SU-DHL-6 (cell line): ENCODE measurements at regions not wholly inside any gene's neighbourhood (a gene's known extent, or its start where the extent isn't known, plus 50 kb on each side); places are given as distances from the start of the nearest gene placed in this dataset.
"Not testable (repeated sequence)": the region's sequence is repeated elsewhere in the genome, so short reads cannot be mapped to it uniquely, and the experiment has no call there.

ENCODE experiments used
- H2AFZ ChIP-seq: fragments of 200-600 bp; sonication (generic); 2 replicates; pipeline ENCODE4 v1.6.1; 2014; ENCODE audit warnings: low read depth, mild to moderate bottlenecking, moderate library complexity, mixed read lengths, antibody characterized with exemption, low read length; ENCODE audit not compliant: severe bottlenecking
- H3F3A ChIP-seq: fragments of 200-600 bp; shearing (Covaris generic); 2 replicates; pipeline ENCODE4 v1.6.0; 2016; ENCODE audit warnings: antibody characterized with exemption, mild to moderate bottlenecking; ENCODE audit not compliant: insufficient read depth
- H3K27ac ChIP-seq: fragments of 200-600 bp; sonication (generic); 2 replicates; pipeline ENCODE4 v1.5.1; 2016; ENCODE audit warnings: low read depth, mild to moderate bottlenecking, low read length, moderate library complexity, mixed read lengths
- H3K27me3 ChIP-seq: fragments of 200-600 bp; sonication (generic), shearing (Covaris generic); 2 replicates; pipeline ENCODE4 v1.6.0; 2014; ENCODE audit warnings: mild to moderate bottlenecking, low read length
- H3K36me3 ChIP-seq: fragments of 200-600 bp; sonication (generic); 2 replicates; pipeline ENCODE4 v1.6.1; 2014; ENCODE audit warnings: mild to moderate bottlenecking, low read length, mixed read lengths
- H3K4me2 ChIP-seq: fragments of 300-600, 200-600 bp; shearing (Covaris generic), sonication (generic); 2 replicates; pipeline ENCODE4 v1.6.0; 2014; ENCODE audit warnings: low read length, low read depth, mild to moderate bottlenecking; ENCODE audit not compliant: poor library complexity, severe bottlenecking
- H3K4me3 ChIP-seq: fragments of 200-600 bp; sonication (generic); 2 replicates; pipeline ENCODE4 v1.5.1; 2014; ENCODE audit warnings: antibody characterized with exemption, low read length, mild to moderate bottlenecking, mixed read lengths; ENCODE audit not compliant: insufficient read depth, poor library complexity, severe bottlenecking
- H3K79me2 ChIP-seq: fragments of 200-600 bp; sonication (generic); 2 replicates; pipeline ENCODE4 v1.6.1; 2014; ENCODE audit warnings: mild to moderate bottlenecking, low read length, moderate library complexity; ENCODE audit not compliant: insufficient read depth
- H3K9ac ChIP-seq: fragments of 200-600 bp; sonication (generic); 2 replicates; pipeline ENCODE4 v1.7.0; 2014; ENCODE audit warnings: mild to moderate bottlenecking, low read length
- H3K9me2 ChIP-seq: fragments of 200-600 bp; sonication (generic); replicated peaks from 2 replicates; pipeline ENCODE4 v1.6.1; 2014; ENCODE audit warnings: low read length; ENCODE audit not compliant: insufficient read depth
- H3K9me3 ChIP-seq: fragments of 200-600 bp; sonication (generic); 2 replicates; pipeline ENCODE4 v1.6.1; 2014; ENCODE audit warnings: low read length, mixed read lengths; ENCODE audit not compliant: insufficient read depth
- H4K20me1 ChIP-seq: fragments of 200-600 bp; sonication (generic); 2 replicates; pipeline ENCODE4 v1.6.1; 2014; ENCODE audit warnings: low read depth, mild to moderate bottlenecking, antibody characterized with exemption, low read length, moderate library complexity, mixed read lengths
- EZH2phosphoT487 ChIP-seq: fragments of 200-600 bp; sonication (generic), shearing (Covaris generic); conservative IDR thresholded peaks from 2 replicates; pipeline ENCODE4 v1.6.1; 2018; ENCODE audit warnings: mild to moderate bottlenecking, antibody characterized with exemption, low read length, moderate library complexity, mixed read lengths
- TF ChIP-seq, protein P1 (sequence below): fragments of 200-600 bp; sonication (generic); IDR thresholded peaks from one replicate; pipeline ENCODE4 v1.5.1; 2017; ENCODE audit warnings: antibody characterized with exemption, mild to moderate bottlenecking, low read length, moderate library complexity; ENCODE audit not compliant: insufficient read depth, poor library complexity, severe bottlenecking

DNA sequence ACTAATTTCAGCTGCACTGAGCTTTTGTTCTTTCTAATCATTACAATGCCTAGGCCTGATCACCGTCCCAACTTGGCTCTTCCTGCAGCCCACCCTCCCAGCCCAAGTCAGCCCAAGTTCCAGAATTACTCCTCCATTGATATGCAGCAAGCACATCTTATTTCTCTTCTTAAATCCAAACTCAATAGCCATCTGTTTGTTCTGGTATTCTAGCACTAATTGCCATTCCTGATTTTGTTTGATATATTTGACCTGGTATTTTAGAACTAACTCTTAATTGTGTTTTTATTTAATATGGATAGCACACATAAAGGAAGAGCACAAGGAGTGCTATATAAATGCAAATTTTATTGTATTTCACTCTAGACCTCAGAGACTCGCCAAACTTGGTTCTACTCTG, 241.2 kb downstream of the SKIDA1 start:
- Histone ChIP-seq H4K20me1 (no peaks in the 10 kb centered on the region), H3K27ac (no peak overlapping the region), H3K9me2 (no peaks in the 10 kb centered on the region), H3K4me3 (no peak overlapping the region), H3F3A (no peaks in the 10 kb centered on the region), H3K4me2 (no peak overlapping the region), H3K79me2 (no peaks in the 10 kb centered on the region), H3K36me3 (no peaks in the 10 kb centered on the region), H3K27me3 (no peaks in the 10 kb centered on the region), H2AFZ (no peak overlapping the region), H3K9me3 (no peaks in the 10 kb centered on the region), H3K9ac (no peak overlapping the region)
- no peak for TF ChIP-seq EZH2phosphoT487
- TF ChIP-seq, protein P1, sequence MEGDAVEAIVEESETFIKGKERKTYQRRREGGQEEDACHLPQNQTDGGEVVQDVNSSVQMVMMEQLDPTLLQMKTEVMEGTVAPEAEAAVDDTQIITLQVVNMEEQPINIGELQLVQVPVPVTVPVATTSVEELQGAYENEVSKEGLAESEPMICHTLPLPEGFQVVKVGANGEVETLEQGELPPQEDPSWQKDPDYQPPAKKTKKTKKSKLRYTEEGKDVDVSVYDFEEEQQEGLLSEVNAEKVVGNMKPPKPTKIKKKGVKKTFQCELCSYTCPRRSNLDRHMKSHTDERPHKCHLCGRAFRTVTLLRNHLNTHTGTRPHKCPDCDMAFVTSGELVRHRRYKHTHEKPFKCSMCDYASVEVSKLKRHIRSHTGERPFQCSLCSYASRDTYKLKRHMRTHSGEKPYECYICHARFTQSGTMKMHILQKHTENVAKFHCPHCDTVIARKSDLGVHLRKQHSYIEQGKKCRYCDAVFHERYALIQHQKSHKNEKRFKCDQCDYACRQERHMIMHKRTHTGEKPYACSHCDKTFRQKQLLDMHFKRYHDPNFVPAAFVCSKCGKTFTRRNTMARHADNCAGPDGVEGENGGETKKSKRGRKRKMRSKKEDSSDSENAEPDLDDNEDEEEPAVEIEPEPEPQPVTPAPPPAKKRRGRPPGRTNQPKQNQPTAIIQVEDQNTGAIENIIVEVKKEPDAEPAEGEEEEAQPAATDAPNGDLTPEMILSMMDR = no peak

DNA sequence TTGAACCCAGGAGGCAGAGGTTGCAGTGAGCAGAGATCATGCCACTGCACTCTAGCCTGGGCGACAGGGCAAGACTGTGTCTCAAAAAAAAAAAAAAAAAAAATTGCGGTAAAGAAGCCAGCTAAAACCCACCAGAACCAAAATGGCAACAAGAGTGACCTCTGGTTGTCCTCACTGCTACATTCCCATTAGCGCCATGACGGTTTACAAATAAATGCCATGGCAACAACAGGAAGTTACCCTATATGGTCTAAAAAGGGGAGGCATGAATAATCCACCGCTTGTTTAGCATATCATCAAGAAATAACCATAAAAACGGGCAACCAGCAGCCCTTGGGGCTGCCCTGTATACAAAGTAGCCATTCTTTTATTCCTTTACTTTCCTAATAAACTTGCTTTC, 242.4 kb downstream of the SKIDA1 start:
- not testable (repeated sequence) for H3K4me2 ChIP-seq, H3K9me2 ChIP-seq, H3K4me3 ChIP-seq, H3K79me2 ChIP-seq, H3K9ac ChIP-seq, H3K36me3 ChIP-seq, H3K27ac ChIP-seq, H3F3A ChIP-seq, H3K9me3 ChIP-seq, H2AFZ ChIP-seq, H3K27me3 ChIP-seq, H4K20me1 ChIP-seq

DNA sequence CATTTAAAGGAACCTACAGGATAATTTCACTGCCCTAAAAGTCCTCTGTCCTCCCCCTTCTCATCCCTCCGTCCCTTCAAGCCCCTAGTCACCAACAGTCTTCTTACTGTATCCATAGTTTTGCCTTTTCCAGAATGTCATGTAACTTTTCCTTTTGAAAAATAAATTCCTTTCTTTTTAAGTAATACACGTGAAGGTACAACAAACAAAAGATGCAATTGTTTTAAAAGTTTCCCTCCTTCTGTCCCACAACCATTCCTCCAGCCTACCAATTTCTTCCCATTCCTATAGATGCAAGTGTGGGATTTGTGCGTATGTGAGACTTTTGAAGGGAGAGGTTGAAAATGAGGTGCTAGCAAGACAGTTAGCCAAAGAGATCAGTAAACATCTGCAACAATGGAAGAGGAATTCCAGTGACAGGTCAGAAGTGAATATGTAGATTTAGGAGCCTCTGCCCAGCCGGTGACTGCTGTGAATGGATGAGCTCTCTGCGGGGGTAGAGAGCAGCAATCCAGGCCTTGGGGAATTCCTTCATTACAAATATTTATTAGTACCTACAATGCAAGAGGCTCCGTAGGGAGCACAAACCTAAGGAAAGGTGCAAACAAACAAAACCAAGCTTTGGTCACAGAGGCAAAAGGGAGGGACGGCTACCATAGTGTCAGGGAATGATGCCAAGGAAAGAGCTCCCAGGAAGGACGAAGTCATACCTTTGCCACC, 243.6 kb downstream of the SKIDA1 start:
- Histone ChIP-seq H2AFZ (no peak overlapping the region), H3K27me3 (no peaks in the 10 kb centered on the region), H4K20me1 (no peaks in the 10 kb centered on the region), H3K27ac (no peak overlapping the region), H3K4me2 (no peak overlapping the region), H3K36me3 (no peaks in the 10 kb centered on the region), H3K9me2 (no peaks in the 10 kb centered on the region), H3F3A (no peaks in the 10 kb centered on the region), H3K79me2 (no peaks in the 10 kb centered on the region), H3K4me3 (no peak overlapping the region), H3K9ac (no peak overlapping the region), H3K9me3 (no peaks in the 10 kb centered on the region)
- TF ChIP-seq EZH2phosphoT487 = no peak
- TF ChIP-seq, protein P1 = no peak

DNA sequence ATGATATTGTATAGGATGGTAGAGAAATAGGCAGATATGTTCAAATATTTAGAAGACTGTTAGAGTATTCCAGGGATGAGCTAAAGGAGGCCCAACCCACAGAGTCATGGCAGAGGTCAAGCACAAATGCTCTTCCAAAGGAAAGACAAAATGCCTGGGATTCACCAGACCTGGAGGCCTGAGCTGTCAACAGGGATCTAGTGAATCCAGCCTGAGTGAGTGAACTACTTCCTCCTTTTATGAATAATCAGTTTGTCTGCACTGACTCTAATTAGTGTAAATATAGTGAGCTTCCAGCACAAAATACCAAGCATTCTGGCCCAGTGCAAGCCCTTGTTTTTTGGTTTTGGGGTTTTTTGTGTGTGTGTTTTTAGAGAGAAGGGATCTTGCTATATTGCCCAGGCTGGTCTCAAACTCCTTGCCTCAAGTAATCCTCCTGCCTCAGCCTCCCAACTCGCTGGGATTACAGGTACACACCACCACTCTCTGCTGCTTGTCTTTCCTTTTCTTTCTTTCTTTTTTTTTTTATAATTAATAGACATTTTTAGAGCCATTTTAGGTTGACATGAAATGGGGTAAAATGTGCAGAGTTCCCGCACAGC, 244.4 kb downstream of the SKIDA1 start:
- Histone ChIP-seq H3K4me2 (no peak overlapping the region), H3K9ac (no peak overlapping the region), H3K36me3 (no peaks in the 10 kb centered on the region), H3K79me2 (no peaks in the 10 kb centered on the region), H3K27ac (no peak overlapping the region), H3K4me3 (no peak overlapping the region), H3K9me2 (no peaks in the 10 kb centered on the region), H4K20me1 (no peaks in the 10 kb centered on the region), H3K27me3 (no peaks in the 10 kb centered on the region), H2AFZ (no peak overlapping the region), H3K9me3 (no peaks in the 10 kb centered on the region), H3F3A (no peaks in the 10 kb centered on the region)
- TF ChIP-seq, protein P1 = no peak
- no peak for TF ChIP-seq EZH2phosphoT487
